RWPE1 (cell line): ENCODE measurements at regions not wholly inside any gene's neighbourhood (a gene's known extent, or its start where the extent isn't known, plus 50 kb on each side); places are given as distances from the start of the nearest gene placed in this dataset.

ENCODE experiments used
- CTCF ChIA-PET: fragments of 350-600 bp; sonication (Branson Sonifier 250); formaldehyde crosslinking; extraction: SDS; loops from one replicate; lab custom pipeline; 2021; lab: Yijun Ruan, JAX
- POLR2A ChIA-PET: fragments of 400-600 bp; formaldehyde crosslinking; extraction: SDS; loops from one replicate; lab custom pipeline; 2020; ENCODE audit warnings: antibody characterized with exemption; ENCODE audit not compliant: low non-redundant PET; lab: Yijun Ruan, JAX
- DNase-seq: peaks from one replicate; pipeline ENCODE4 v3.0.0; 2012; ENCODE audit warnings: low spot score
- H3K27ac ChIP-seq: fragments of 450-650 bp; 2 replicates; pipeline ENCODE4 v1.5.1; 2017
- CTCF ChIP-seq: fragments of 450-650 bp; conservative IDR thresholded peaks from 2 replicates; pipeline ENCODE4 v1.5.1; 2017; ENCODE audit warnings: low read depth, mild to moderate bottlenecking

DNA sequence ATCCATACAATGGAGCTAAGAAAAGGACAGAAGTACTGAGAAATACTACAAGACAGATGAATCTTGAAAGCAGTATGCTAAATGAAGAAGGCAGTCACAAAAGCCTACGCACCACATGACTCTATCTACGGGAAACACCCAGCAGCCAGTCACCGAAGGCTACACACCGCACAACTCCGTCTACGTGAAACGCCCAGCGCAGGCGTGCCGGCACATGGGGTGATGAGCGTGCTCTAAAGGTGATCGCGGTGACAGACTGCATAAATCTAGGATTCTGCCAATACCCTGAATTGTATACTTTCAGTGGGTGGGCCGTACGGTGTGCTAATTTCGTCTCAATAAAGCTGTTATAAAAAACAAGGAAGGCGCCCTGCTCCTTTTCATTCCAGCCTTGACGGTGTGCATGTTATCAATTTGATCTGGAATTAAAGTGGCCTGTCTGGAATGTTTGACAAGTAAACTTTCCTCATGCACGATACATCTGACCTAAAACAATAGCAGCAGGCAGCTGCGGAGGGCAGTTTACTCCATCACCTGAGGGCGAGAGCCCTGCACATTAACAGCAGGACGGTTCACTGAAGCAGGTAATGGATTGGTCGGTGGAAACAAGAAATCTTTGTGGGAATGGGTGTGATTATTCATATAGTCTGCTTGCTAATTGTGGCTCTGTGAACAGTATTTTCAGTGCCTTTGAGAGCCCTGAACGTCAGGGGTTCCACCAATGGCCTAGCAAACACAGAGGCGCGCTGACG is 86.2 kb upstream of the SALL3 start:
- TF ChIP-seq CTCF = no peak
- POLR2A ChIA-PET = no interaction called here
- no peak overlapping the region for H3K27ac ChIP-seq
- DNase-seq = no peak
- CTCF ChIA-PET = no interaction called here

DNA sequence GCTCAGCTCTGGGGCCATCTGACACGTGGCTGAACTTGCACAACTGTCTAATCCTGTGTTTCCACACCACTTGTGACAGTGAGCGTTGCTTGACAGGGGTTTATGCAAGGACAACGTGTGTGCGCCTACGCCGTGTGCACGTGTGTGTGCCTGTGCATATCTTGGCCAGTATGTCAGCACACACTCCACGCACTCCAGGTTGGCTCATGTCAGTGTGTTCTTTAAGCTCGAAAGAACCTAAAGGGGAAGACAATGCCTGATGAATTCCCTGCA is 85.6 kb upstream of the SALL3 start:
- no peak for DNase-seq
- TF ChIP-seq CTCF = no peak
- H3K27ac ChIP-seq = no peak overlapping the region
- ChIA-PET POLR2A (no interaction called here), CTCF (no interaction called here)

DNA sequence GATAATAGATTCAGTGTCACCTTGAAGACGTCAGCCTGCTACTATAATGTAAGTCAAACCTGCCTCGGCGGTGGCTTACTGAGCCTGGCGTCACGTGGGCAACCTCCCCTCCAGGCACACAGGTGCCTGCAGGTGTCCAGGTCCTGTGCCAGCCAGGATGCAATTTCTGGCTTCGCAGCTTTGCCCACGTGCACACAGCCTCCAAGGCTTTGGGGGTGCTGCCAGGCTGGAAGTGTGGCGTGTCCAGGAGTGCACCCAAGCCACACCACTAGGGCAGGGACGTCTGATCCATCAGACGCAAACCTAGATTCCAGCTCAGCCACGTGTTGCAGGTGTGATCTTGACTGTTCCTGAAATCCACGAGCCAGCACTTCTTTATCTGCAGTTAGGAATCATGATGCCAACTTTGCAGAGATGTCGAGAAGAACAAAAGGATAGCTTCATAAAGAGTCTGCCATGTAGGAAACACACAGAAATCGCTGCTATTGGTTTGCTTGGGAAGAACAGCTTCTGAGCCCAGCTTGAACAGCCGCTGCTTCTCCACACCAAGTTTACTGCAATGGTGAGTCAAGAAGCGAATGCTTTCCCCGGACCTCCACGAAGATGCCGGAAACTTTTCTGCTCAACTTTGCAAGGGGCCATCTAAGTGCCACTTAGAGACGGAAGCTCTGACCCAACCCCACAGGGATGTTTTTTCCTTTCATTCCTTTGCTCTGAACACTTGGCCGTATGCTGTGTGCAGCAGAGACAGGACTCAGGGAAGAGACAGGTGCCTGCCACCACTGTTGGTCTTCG is 84.2 kb upstream of the SALL3 start:
- TF ChIP-seq CTCF = no peak
- POLR2A ChIA-PET = no interaction called here
- DNase-seq = no peak
- no peak overlapping the region for H3K27ac ChIP-seq
- CTCF ChIA-PET = no interaction called here

GRCh38 chr18:78896111-78896905 is 83.3 kb upstream of the SALL3 start:
- no peak overlapping the region for H3K27ac ChIP-seq
- POLR2A ChIA-PET = no interaction called here
- CTCF ChIA-PET = no interaction called here
- TF ChIP-seq CTCF = no peak
- DNase-seq = no peak

GRCh38 chr18:78898066-78898465 is 81.6 kb upstream of the SALL3 start:
- ChIA-PET CTCF (no interaction called here), POLR2A (no interaction called here)
- DNase-seq = no peak
- TF ChIP-seq CTCF = no peak
- H3K27ac ChIP-seq = no peak overlapping the region

- CTCF ChIA-PET = no interaction called here
- DNase-seq = no peak
- H3K27ac ChIP-seq = no peak overlapping the region
- POLR2A ChIA-PET = no interaction called here
- no peak for TF ChIP-seq CTCF
Measured at GRCh38 chr18:78898635-78899034, 81.0 kb upstream of the SALL3 start.
